ENCODE measurements at regions not wholly inside any gene's neighbourhood (a gene's known extent, or its start where the extent isn't known, plus 50 kb on each side); places are given as distances from the start of the nearest gene placed in this dataset.

GRCh38 chr1:188402986-188403385 lies 1574.2 kb downstream of the PLA2G4A start:
- no peaks in the 10 kb centered on the region for H3K4me1 Mint-ChIP-seq (ENCODE audit: unreplicated experiment)
- TF ChIP-seq CTCF (conservative IDR thresholded peaks at IDR 0.05), result no peak
- no peaks in the 10 kb centered on the region for H3K36me3 Mint-ChIP-seq

GRCh38 chr1:188406636-188407035 lies 1577.9 kb downstream of the PLA2G4A start:
- no peak overlapping the region for H3K27ac Mint-ChIP-seq
- H3K4me3 Mint-ChIP-seq, result no peak overlapping the region
- TF ChIP-seq CTCF (conservative IDR thresholded peaks at IDR 0.05), result no peak
- H3K27me3 Mint-ChIP-seq, result no peaks in the 10 kb centered on the region
- no peaks in the 10 kb centered on the region for H3K9me3 Mint-ChIP-seq
- H3K4me1 Mint-ChIP-seq (ENCODE audit: unreplicated experiment), result no peaks in the 10 kb centered on the region
- DNase-seq (ENCODE audit: extremely low spot score, unreplicated experiment), result no peak
- no peaks in the 10 kb centered on the region for H3K36me3 Mint-ChIP-seq

More at GRCh38 chr1:188402986-188403385, 1574.2 kb downstream of the PLA2G4A start:
- DNase-seq (ENCODE audit: extremely low spot score, unreplicated experiment), result no peak
- Mint-ChIP-seq H3K27ac (no peak overlapping the region), H3K27me3 (no peaks in the 10 kb centered on the region), H3K4me3 (no peak overlapping the region), H3K9me3 (no peaks in the 10 kb centered on the region)

GRCh38 chr1:188420177-188420576 lies 1591.4 kb downstream of the PLA2G4A start:
- Mint-ChIP-seq H3K4me1 (ENCODE audit: unreplicated experiment) (no peaks in the 10 kb centered on the region), H3K4me3 (no peak overlapping the region), H3K27ac (no peak overlapping the region), H3K9me3 (no peaks in the 10 kb centered on the region), H3K36me3 (no peaks in the 10 kb centered on the region), H3K27me3 (no peaks in the 10 kb centered on the region)
- no peak for TF ChIP-seq CTCF (conservative IDR thresholded peaks at IDR 0.05)
- DNase-seq (ENCODE audit: extremely low spot score, unreplicated experiment), result no peak

GRCh38 chr1:188423073-188423472 lies 1594.3 kb downstream of the PLA2G4A start:
- H3K27me3 Mint-ChIP-seq, result no peaks in the 10 kb centered on the region
- no peak overlapping the region for H3K27ac Mint-ChIP-seq
- no peaks in the 10 kb centered on the region for H3K9me3 Mint-ChIP-seq
- no peaks in the 10 kb centered on the region for H3K4me1 Mint-ChIP-seq (ENCODE audit: unreplicated experiment)
- H3K36me3 Mint-ChIP-seq, result no peaks in the 10 kb centered on the region
- TF ChIP-seq CTCF (conservative IDR thresholded peaks at IDR 0.05), result no peak
- DNase-seq (ENCODE audit: extremely low spot score, unreplicated experiment), result no peak
- no peak overlapping the region for H3K4me3 Mint-ChIP-seq

GRCh38 chr1:188424176-188424575 lies 1595.4 kb downstream of the PLA2G4A start:
- no peak overlapping the region for H3K27ac Mint-ChIP-seq
- no peak for DNase-seq (ENCODE audit: extremely low spot score, unreplicated experiment)
- H3K4me1 Mint-ChIP-seq (ENCODE audit: unreplicated experiment), result no peaks in the 10 kb centered on the region
- TF ChIP-seq CTCF (conservative IDR thresholded peaks at IDR 0.05), result no peak
- no peaks in the 10 kb centered on the region for H3K9me3 Mint-ChIP-seq
- no peaks in the 10 kb centered on the region for H3K27me3 Mint-ChIP-seq
- H3K4me3 Mint-ChIP-seq, result no peak overlapping the region
- H3K36me3 Mint-ChIP-seq, result no peaks in the 10 kb centered on the region

GRCh38 chr1:188425687-188426086 lies 1596.9 kb downstream of the PLA2G4A start:
- no peak overlapping the region for H3K27ac Mint-ChIP-seq
- H3K4me1 Mint-ChIP-seq (ENCODE audit: unreplicated experiment), result no peaks in the 10 kb centered on the region
- TF ChIP-seq CTCF (conservative IDR thresholded peaks at IDR 0.05), result no peak
- H3K27me3 Mint-ChIP-seq, result no peaks in the 10 kb centered on the region
- H3K9me3 Mint-ChIP-seq, result no peaks in the 10 kb centered on the region
- DNase-seq (ENCODE audit: extremely low spot score, unreplicated experiment), result no peak
- no peaks in the 10 kb centered on the region for H3K36me3 Mint-ChIP-seq
- no peak overlapping the region for H3K4me3 Mint-ChIP-seq

Data from type B pancreatic cell (in vitro differentiated cells).